ENCODE measurements at regions not wholly inside any gene's neighbourhood (a gene's known extent, or its start where the extent isn't known, plus 50 kb on each side); places are given as distances from the start of the nearest gene placed in this dataset.

DNA sequence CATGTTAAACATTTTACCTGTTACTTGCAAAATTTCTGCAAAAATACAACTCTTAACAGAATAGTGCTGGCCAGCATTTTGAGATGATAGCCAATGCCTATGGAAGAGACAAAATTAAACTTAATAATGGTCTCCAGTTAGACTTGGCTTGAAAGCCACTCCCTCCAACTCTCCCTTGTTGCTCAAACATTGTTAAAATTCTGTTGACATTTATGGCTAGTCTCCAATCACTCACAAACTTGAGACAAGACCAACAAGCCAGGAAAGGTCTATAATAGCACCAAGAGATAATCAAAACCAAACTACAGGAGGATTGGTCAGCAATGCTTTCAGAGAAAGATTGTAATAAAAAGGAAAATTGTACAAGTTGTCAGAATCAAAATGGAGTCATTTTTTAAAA lies 770.7 kb upstream of the NXPH2 start:
- Histone ChIP-seq H3K27ac (ENCODE audit: extremely low read depth, low read depth, low read length) (no peak overlapping the region), H3K4me2 (ENCODE audit: insufficient read depth, low read length) (no peak overlapping the region), H3K9me1 (ENCODE audit: control insufficient read depth, insufficient read depth, low read length) (no peaks in the 10 kb centered on the region), H3K79me2 (ENCODE audit: control insufficient read depth, insufficient read depth, low read length) (no peaks in the 10 kb centered on the region), H3K36me3 (ENCODE audit: control insufficient read depth, insufficient read depth, low read length) (no peaks in the 10 kb centered on the region), H4K20me1 (replicated peaks; ENCODE audit: control insufficient read depth, insufficient read depth, low read length) (no peaks in the 10 kb centered on the region), H3K9me3 (replicated peaks; ENCODE audit: control insufficient read depth, insufficient read depth, low read depth, low read length) (no peaks in the 10 kb centered on the region), H2AFZ (ENCODE audit: low read depth, low read length) (no peak overlapping the region), H3K4me3 (no peak overlapping the region), H3K4me1 (replicated peaks in 1 of 2; ENCODE audit: control insufficient read depth in 2 of 2, insufficient read depth in 2 of 2, low read length in 2 of 2) (no peaks in the 10 kb centered on the region), H3K27me3 (ENCODE audit: control insufficient read depth in 2 of 2, insufficient read depth in 2 of 2, low read length in 2 of 2) (no peaks in the 10 kb centered on the region), H3K9ac (ENCODE audit: insufficient read depth in 1 of 2, low read depth in 2 of 2, low read length in 2 of 2) (no peak overlapping the region)
- in situ Hi-C loops (cut with MboI): no loop called here
- ATAC-seq (no peak), FAIRE-seq (no peak), DNase-seq (ENCODE audit: extremely low read depth in 1 of 4, low spot score in 3 of 4) (no peak)
- ChIA-PET CTCF (ENCODE audit: low intra/inter-chr PET ratio) (no interaction called here), POLR2A (no interaction called here)
- BruUV-seq (replicated peaks): no TSS peak
- intact Hi-C loops (cut with micrococcal nuclease): no loop called here
- no peak for TF ChIP-seq TRIM24 (IDR thresholded peaks at IDR 0.05)

GRCh38 chr2:139550341-139550740 lies 770.2 kb upstream of the NXPH2 start:
- Histone ChIP-seq H3K79me2 (ENCODE audit: control insufficient read depth, insufficient read depth, low read length) (no peaks in the 10 kb centered on the region), H4K20me1 (replicated peaks; ENCODE audit: control insufficient read depth, insufficient read depth, low read length) (no peaks in the 10 kb centered on the region), H3K27me3 (ENCODE audit: control insufficient read depth in 2 of 2, insufficient read depth in 2 of 2, low read length in 2 of 2) (no peaks in the 10 kb centered on the region), H3K4me3 (no peak overlapping the region), H3K4me1 (replicated peaks in 1 of 2; ENCODE audit: control insufficient read depth in 2 of 2, insufficient read depth in 2 of 2, low read length in 2 of 2) (no peaks in the 10 kb centered on the region), H3K4me2 (ENCODE audit: insufficient read depth, low read length) (no peak overlapping the region), H3K9ac (ENCODE audit: insufficient read depth in 1 of 2, low read depth in 2 of 2, low read length in 2 of 2) (no peak overlapping the region), H3K9me1 (ENCODE audit: control insufficient read depth, insufficient read depth, low read length) (no peaks in the 10 kb centered on the region), H3K36me3 (ENCODE audit: control insufficient read depth, insufficient read depth, low read length) (no peaks in the 10 kb centered on the region), H3K9me3 (replicated peaks; ENCODE audit: control insufficient read depth, insufficient read depth, low read depth, low read length) (no peaks in the 10 kb centered on the region), H3K27ac (ENCODE audit: extremely low read depth, low read depth, low read length) (no peak overlapping the region), H2AFZ (ENCODE audit: low read depth, low read length) (no peak overlapping the region)
- in situ Hi-C loops (cut with MboI) (no loop called here), intact Hi-C loops (cut with micrococcal nuclease) (no loop called here)
- POLR2A ChIA-PET: no interaction called here
- FAIRE-seq (no peak), DNase-seq (ENCODE audit: extremely low read depth in 1 of 4, low spot score in 3 of 4) (no peak), ATAC-seq (no peak)
- CTCF ChIA-PET (ENCODE audit: low intra/inter-chr PET ratio): no interaction called here
- WGBS (ENCODE audit: insufficient coverage, low coverage, missing lambda C conversion rate): 0% methylated on average over 1 of the region's 1 CpG
- BruUV-seq (replicated peaks): no TSS peak
- no peak for TF ChIP-seq E2F6 (IDR thresholded peaks at IDR 0.05; ENCODE audit: borderline replicate concordance in 1 of 2, extremely low read depth in 1 of 2, insufficient read depth in 1 of 2, insufficient read length in 1 of 2, low read depth in 1 of 2, low read length in 1 of 2, poor library complexity in 1 of 2, severe bottlenecking in 1 of 2)
- no peak for TF ChIP-seq NFE2 (IDR thresholded peaks at IDR 0.05; ENCODE audit: low read depth)
